ENCODE measurements at regions not wholly inside any gene's neighbourhood (a gene's known extent, or its start where the extent isn't known, plus 50 kb on each side); places are given as distances from the start of the nearest gene placed in this dataset.

DNA sequence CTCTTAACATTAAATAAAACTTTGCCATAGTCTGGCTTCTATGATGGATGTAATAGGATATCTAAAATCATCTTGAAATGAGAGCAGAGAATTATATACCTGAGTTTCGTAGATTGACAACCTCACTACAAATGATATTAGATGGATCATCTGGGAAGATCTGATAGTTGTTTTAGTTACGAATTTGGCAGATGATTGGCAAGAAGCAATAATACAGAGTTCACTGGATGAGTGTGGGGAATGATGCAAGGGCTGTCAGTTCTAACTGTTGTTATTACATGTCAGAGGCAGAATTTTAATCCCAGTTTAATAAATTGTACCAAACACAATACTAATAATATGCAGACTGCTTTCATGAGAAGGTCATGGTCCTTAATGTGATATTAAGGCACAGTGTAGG lies 585.2 kb downstream of the TRAM1L1 start:
- no peak for DNase-seq (ENCODE audit: extremely low spot score in 2 of 2)
- Histone ChIP-seq H3K4me3 (no peak overlapping the region), H3K27ac (no peak overlapping the region), H3K27me3 (no peaks in the 10 kb centered on the region), H3K4me1 (no peaks in the 10 kb centered on the region), H3K9me3 (no peaks in the 10 kb centered on the region), H3K36me3 (no peaks in the 10 kb centered on the region)
- TF ChIP-seq, protein P1, sequence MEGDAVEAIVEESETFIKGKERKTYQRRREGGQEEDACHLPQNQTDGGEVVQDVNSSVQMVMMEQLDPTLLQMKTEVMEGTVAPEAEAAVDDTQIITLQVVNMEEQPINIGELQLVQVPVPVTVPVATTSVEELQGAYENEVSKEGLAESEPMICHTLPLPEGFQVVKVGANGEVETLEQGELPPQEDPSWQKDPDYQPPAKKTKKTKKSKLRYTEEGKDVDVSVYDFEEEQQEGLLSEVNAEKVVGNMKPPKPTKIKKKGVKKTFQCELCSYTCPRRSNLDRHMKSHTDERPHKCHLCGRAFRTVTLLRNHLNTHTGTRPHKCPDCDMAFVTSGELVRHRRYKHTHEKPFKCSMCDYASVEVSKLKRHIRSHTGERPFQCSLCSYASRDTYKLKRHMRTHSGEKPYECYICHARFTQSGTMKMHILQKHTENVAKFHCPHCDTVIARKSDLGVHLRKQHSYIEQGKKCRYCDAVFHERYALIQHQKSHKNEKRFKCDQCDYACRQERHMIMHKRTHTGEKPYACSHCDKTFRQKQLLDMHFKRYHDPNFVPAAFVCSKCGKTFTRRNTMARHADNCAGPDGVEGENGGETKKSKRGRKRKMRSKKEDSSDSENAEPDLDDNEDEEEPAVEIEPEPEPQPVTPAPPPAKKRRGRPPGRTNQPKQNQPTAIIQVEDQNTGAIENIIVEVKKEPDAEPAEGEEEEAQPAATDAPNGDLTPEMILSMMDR (IDR thresholded peaks at IDR 0.05) = no peak
- TF ChIP-seq POLR2AphosphoS5 (IDR thresholded peaks at IDR 0.05; ENCODE audit: insufficient read depth in 1 of 2, low read depth in 1 of 2) (no peak), POLR2A (IDR thresholded peaks at IDR 0.05) (no peak)
- intact Hi-C loops (cut with DNase I) = no loop called here

DNA sequence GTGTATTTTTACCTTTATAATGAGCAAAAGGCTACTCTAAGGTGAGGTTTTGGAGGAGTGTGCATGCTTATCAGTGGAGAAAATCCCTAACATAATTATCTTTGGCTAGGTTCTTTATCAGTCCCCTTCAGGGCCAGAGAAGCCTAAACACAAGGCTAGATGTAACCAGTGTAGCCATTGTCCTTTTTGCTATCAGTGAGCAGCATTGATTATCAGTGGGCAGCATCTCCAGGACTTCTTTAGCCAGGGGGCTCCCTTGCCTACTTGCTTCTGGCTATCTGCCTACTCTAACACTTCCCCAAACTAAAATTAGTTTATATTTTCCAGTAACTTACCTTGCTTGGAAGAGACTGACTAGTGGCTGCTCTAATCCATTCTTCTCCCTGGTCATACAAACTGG lies 595.6 kb downstream of the TRAM1L1 start:
- no peaks in the 10 kb centered on the region for H3K36me3 ChIP-seq
- no peaks in the 10 kb centered on the region for H3K27me3 ChIP-seq
- no peak for DNase-seq (ENCODE audit: extremely low spot score in 2 of 2)
- H3K4me3 ChIP-seq = no peak overlapping the region
- H3K27ac ChIP-seq = no peak overlapping the region
- no peaks in the 10 kb centered on the region for H3K9me3 ChIP-seq
- no peak for TF ChIP-seq POLR2AphosphoS5 (IDR thresholded peaks at IDR 0.05; ENCODE audit: insufficient read depth in 1 of 2, low read depth in 1 of 2)
- no peak for TF ChIP-seq POLR2A (IDR thresholded peaks at IDR 0.05)
- TF ChIP-seq, protein P1 (IDR thresholded peaks at IDR 0.05) = no peak
- H3K4me1 ChIP-seq = no peaks in the 10 kb centered on the region
- intact Hi-C loops (cut with DNase I) = no loop called here

DNA sequence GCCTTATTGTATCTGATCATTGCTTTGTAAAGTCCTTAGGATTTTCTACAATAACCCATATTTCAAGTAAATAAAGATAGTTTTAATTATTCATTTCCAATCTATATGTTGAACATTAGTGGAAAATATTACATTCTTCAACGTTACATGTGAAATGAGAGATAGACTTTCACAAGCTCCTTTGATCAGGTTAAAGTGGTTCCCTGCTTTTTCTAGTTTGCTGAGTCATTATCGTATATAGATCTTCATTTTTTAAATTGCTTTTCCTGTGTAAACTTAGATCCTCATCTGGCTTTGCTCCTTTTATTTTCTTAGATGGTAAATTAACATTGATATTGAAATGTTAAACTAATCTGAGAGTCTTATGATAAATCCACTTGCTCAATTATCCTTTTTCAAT lies 599.0 kb downstream of the TRAM1L1 start:
- Histone ChIP-seq H3K9me3 (no peaks in the 10 kb centered on the region), H3K4me3 (no peak overlapping the region), H3K27me3 (no peaks in the 10 kb centered on the region), H3K36me3 (no peaks in the 10 kb centered on the region), H3K4me1 (no peaks in the 10 kb centered on the region), H3K27ac (no peak overlapping the region)
- intact Hi-C loops (cut with DNase I) = no loop called here
- DNase-seq (ENCODE audit: extremely low spot score in 2 of 2) = no peak
- TF ChIP-seq POLR2A (IDR thresholded peaks at IDR 0.05) = no peak

- intact Hi-C loops (cut with DNase I) = no loop called here
- H3K4me1 ChIP-seq = no peaks in the 10 kb centered on the region
- TF ChIP-seq, protein P1 (IDR thresholded peaks at IDR 0.05) = no peak
- TF ChIP-seq POLR2AphosphoS5 (IDR thresholded peaks at IDR 0.05; ENCODE audit: insufficient read depth in 1 of 2, low read depth in 1 of 2) = no peak
- no peak for TF ChIP-seq POLR2A (IDR thresholded peaks at IDR 0.05)
Measured at GRCh38 chr4:116480546-116480945, 604.8 kb downstream of the TRAM1L1 start.

GRCh38 chr4:116478343-116478742 lies 607.0 kb downstream of the TRAM1L1 start:
- intact Hi-C loops (cut with DNase I) = no loop called here
- TF ChIP-seq POLR2A (IDR thresholded peaks at IDR 0.05) (no peak), POLR2AphosphoS5 (IDR thresholded peaks at IDR 0.05; ENCODE audit: insufficient read depth in 1 of 2, low read depth in 1 of 2) (no peak)
- Histone ChIP-seq H3K27ac (no peak overlapping the region), H3K36me3 (no peaks in the 10 kb centered on the region), H3K9me3 (no peaks in the 10 kb centered on the region), H3K4me3 (no peak overlapping the region), H3K27me3 (no peaks in the 10 kb centered on the region), H3K4me1 (no peaks in the 10 kb centered on the region)
- DNase-seq (ENCODE audit: extremely low spot score in 2 of 2) = no peak

More at GRCh38 chr4:116480546-116480945, 604.8 kb downstream of the TRAM1L1 start:
- H3K27ac ChIP-seq = no peak overlapping the region
- H3K9me3 ChIP-seq = no peaks in the 10 kb centered on the region
- DNase-seq (ENCODE audit: extremely low spot score in 2 of 2) = no peak
- no peaks in the 10 kb centered on the region for H3K36me3 ChIP-seq
- H3K27me3 ChIP-seq = no peaks in the 10 kb centered on the region
- no peak overlapping the region for H3K4me3 ChIP-seq

GRCh38 chr4:116469582-116469981 lies 615.8 kb downstream of the TRAM1L1 start:
- H3K27me3 ChIP-seq = no peaks in the 10 kb centered on the region
- no peaks in the 10 kb centered on the region for H3K4me1 ChIP-seq
- DNase-seq (ENCODE audit: extremely low spot score in 2 of 2) = no peak
- TF ChIP-seq POLR2AphosphoS5 (IDR thresholded peaks at IDR 0.05; ENCODE audit: insufficient read depth in 1 of 2, low read depth in 1 of 2) (no peak), POLR2A (IDR thresholded peaks at IDR 0.05) (no peak)
- TF ChIP-seq, protein P1 (IDR thresholded peaks at IDR 0.05) = no peak
- no peaks in the 10 kb centered on the region for H3K36me3 ChIP-seq
- H3K9me3 ChIP-seq = no peaks in the 10 kb centered on the region
- intact Hi-C loops (cut with DNase I) = no loop called here
- no peak overlapping the region for H3K27ac ChIP-seq
- no peak overlapping the region for H3K4me3 ChIP-seq

All from vagina (tissue), 2 donors.